ENCODE measurements at regions not wholly inside any gene's neighbourhood (a gene's known extent, or its start where the extent isn't known, plus 50 kb on each side); places are given as distances from the start of the nearest gene placed in this dataset.
"Not testable (repeated sequence)": the region's sequence is repeated elsewhere in the genome, so short reads cannot be mapped to it uniquely, and the experiment has no call there.

DNA sequence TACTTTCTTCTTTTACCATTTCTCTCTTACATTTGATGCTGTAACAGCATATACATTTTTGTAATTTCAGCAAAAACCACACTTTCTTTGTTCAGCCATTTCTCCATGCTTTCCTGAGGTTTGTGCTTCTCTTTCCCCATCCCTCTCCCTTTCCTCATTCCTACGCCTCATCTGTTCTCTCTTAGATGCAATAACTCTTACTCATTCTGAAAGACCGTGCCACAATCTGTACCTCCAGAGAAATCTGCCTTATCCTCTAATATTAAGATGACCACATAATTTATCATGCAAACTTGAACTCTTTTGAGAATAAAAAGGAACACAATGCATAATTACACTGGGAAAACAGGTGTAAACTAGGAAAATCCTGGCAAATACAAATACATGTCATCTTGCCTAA, 588.9 kb downstream of the JRKL start:
- TF ChIP-seq, protein P1, sequence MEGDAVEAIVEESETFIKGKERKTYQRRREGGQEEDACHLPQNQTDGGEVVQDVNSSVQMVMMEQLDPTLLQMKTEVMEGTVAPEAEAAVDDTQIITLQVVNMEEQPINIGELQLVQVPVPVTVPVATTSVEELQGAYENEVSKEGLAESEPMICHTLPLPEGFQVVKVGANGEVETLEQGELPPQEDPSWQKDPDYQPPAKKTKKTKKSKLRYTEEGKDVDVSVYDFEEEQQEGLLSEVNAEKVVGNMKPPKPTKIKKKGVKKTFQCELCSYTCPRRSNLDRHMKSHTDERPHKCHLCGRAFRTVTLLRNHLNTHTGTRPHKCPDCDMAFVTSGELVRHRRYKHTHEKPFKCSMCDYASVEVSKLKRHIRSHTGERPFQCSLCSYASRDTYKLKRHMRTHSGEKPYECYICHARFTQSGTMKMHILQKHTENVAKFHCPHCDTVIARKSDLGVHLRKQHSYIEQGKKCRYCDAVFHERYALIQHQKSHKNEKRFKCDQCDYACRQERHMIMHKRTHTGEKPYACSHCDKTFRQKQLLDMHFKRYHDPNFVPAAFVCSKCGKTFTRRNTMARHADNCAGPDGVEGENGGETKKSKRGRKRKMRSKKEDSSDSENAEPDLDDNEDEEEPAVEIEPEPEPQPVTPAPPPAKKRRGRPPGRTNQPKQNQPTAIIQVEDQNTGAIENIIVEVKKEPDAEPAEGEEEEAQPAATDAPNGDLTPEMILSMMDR (IDR thresholded peaks at IDR 0.05; ENCODE audit: insufficient read depth, low read length, missing control alignments): no peak
- no peak overlapping the region for H3K4me3 ChIP-seq (ENCODE audit: low read depth, low read length)
- POLR2A ChIA-PET: no interaction called here
- no peak for DNase-seq (ENCODE audit: low read depth, low spot score)
- CTCF ChIA-PET: no interaction called here

DNA sequence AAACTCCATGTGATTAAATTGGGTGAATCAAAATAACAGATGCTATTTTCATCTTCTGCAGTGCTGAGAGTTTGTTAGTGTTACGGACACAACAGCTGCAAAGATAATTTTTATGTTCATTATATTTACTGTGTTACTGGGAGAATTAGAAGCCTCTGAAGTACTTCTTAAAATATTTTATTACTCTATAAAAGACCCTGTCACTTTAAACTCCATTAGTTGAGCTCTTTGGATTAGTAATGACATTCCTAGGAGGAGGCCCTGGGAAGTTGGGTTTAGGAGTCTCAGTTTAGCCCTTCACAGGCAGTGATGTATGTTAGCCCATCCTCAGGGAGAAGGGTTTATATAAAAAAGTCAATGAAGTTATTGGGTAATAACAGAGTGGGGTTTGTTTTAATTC, 596.7 kb downstream of the JRKL start:
- ChIA-PET POLR2A (no interaction called here), CTCF (no interaction called here)
- no peak overlapping the region for H3K4me3 ChIP-seq (ENCODE audit: low read depth, low read length)
- DNase-seq (ENCODE audit: low read depth, low spot score): no peak
- TF ChIP-seq, protein P1 (IDR thresholded peaks at IDR 0.05; ENCODE audit: insufficient read depth, low read length, missing control alignments): no peak

DNA sequence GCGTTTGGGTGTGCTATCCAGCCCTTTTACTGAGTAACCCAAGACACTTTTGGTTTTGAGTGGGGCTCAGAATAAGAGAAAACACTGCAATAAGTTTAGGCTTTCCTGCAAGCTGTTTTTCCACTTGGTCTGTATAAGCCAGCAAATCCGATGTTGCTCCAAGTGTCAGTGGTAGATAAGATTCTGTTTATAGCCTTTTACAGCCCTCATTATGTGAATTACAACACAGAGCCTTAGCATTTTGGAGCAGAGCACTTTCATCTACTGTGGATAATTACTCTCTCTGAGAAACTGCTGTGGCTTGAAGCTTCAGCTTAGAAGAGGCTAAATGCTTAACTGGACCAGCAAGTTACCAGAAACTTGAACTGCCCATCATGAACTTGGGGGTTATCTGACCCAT, 601.1 kb downstream of the JRKL start:
- TF ChIP-seq, protein P1 (IDR thresholded peaks at IDR 0.05; ENCODE audit: insufficient read depth, low read length, missing control alignments): no peak
- ChIA-PET POLR2A (no interaction called here), CTCF (no interaction called here)
- H3K4me3 ChIP-seq (ENCODE audit: low read depth, low read length): no peak overlapping the region
- DNase-seq (ENCODE audit: low read depth, low spot score): no peak

- CTCF ChIA-PET: no interaction called here
- TF ChIP-seq, protein P1 (IDR thresholded peaks at IDR 0.05; ENCODE audit: insufficient read depth, low read length, missing control alignments): no peak
- no peak overlapping the region for H3K4me3 ChIP-seq (ENCODE audit: low read depth, low read length)
- DNase-seq (ENCODE audit: low read depth, low spot score): no peak
- POLR2A ChIA-PET: no interaction called here
Measured at GRCh38 chr11:97000481-97000880, 610.7 kb downstream of the JRKL start.

GRCh38 chr11:97007283-97007682, 617.5 kb downstream of the JRKL start:
- TF ChIP-seq, protein P1 (IDR thresholded peaks at IDR 0.05; ENCODE audit: insufficient read depth, low read length, missing control alignments): no peak
- no peak for DNase-seq (ENCODE audit: low read depth, low spot score)
- POLR2A ChIA-PET: no interaction called here
- CTCF ChIA-PET: no interaction called here
- no peak overlapping the region for H3K4me3 ChIP-seq (ENCODE audit: low read depth, low read length)

GRCh38 chr11:97009613-97010012, 619.8 kb downstream of the JRKL start:
- CTCF ChIA-PET: no interaction called here
- H3K4me3 ChIP-seq (ENCODE audit: low read depth, low read length): no peak overlapping the region
- POLR2A ChIA-PET: no interaction called here
- no peak for DNase-seq (ENCODE audit: low read depth, low spot score)
- TF ChIP-seq, protein P1 (IDR thresholded peaks at IDR 0.05; ENCODE audit: insufficient read depth, low read length, missing control alignments): no peak

GRCh38 chr11:97010997-97011396, 621.2 kb downstream of the JRKL start:
- CTCF ChIA-PET; DNase-seq (ENCODE audit: low read depth, low spot score); H3K4me3 ChIP-seq (ENCODE audit: low read depth, low read length); POLR2A ChIA-PET: not testable (repeated sequence)
